Inflammatory macrophage treated with lipopolysaccharide for 1 hour (primary cell): ENCODE measurements at regions not wholly inside any gene's neighbourhood (a gene's known extent, or its start where the extent isn't known, plus 50 kb on each side); places are given as distances from the start of the nearest gene placed in this dataset.
"Not testable (repeated sequence)": the region's sequence is repeated elsewhere in the genome, so short reads cannot be mapped to it uniquely, and the experiment has no call there.

Experiments
- DNase-seq, 2 donors: peaks; one replicate each; pipeline ENCODE4 v3.0.0-alpha.2; 2020 to 2022

DNA sequence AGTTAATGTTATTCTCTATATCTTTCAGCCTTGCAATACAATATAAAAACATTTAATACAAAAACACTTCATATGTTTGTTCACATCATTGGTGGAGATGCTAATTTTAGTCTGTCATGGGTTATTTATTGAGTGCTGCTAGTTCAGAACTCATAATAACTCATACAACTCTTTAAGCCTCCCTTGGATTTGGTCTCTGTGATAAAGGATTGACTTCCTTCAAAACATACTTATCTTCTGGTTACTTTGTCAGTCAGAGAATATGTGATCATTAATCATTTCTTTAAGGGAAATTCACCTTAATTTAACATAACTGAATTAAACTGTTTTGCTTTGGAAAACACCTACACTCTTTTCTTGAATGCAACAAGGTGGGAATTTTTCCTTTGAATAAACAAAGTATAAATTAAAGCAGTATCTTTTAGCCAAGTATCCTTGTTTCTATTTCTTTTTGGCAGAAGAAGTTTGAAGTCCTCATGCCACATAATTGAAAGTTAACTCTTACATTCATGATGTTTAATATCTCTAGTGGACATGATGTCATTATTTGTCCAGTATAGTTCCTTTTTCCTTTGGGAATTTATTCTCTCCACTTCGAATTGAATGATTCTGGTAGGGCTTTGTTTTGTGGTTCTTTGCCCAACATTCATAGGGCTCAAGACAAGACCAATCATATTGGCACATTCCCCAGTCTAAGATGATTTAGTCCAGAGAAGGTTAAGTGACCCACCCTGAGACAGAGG, 133.2 kb upstream of the CENPW start:
- no peak for DNase-seq

DNA sequence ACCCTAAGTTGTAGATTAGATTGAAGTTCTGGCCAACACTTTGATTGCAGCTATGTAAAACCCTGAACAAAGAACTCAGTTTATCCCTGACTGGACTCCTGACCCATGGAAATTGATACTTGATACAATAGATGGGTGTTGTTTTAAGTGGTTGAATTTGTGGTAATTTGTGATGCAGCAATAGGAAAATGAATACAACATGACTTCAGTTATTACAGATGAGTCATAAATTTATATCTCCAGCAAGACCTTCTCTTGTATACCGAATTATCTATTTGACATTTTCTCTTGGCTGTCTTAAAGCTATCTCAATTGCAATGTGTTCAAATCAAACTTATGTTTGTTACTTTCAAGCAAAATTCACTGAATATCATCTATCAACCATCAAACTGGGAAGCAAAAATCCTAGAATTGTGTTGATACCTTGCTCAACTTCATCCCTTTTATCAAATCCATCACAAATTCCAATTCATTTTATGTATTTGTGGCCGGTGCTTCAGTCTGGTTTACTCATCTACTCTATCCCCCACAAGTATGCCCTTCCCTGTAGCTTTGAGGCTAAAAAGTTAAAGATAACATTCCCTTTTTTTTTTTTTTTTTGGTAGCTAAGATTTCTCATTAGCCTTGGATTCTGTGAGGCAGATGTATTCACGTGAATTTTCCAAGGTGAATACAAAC, 129.4 kb upstream of the CENPW start:
- no peak for DNase-seq

GRCh38 chr6:126217497-126217896, 122.4 kb upstream of the CENPW start:
- no peak for DNase-seq

- not testable (repeated sequence) for DNase-seq
Observed at GRCh38 chr6:126220901-126221300, 119.0 kb upstream of the CENPW start.

- no peak for DNase-seq
Observed at GRCh38 chr6:126227833-126228702, 111.8 kb upstream of the CENPW start.

- DNase-seq, result no peak
Observed at GRCh38 chr6:126232671-126233070, 107.2 kb upstream of the CENPW start.

DNA sequence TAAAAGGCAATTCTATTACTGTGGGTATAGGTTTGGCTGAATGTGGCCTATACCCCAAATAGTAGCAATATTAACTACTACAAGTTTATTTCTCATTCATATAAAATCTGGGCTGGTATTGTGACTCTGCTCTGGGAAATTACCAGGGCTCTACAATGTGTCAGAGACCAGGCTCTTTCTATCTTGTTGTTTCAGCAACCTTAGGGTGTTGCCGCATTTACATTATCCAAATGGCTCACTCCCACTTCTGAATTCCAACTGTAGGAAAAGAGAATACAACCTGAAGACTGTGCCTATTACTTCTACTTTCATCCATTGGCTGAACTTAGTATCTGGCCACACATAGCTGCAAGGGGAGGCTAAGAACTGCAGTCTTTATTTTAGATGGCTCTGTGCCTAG, 106.7 kb upstream of the CENPW start:
- no peak for DNase-seq

DNA sequence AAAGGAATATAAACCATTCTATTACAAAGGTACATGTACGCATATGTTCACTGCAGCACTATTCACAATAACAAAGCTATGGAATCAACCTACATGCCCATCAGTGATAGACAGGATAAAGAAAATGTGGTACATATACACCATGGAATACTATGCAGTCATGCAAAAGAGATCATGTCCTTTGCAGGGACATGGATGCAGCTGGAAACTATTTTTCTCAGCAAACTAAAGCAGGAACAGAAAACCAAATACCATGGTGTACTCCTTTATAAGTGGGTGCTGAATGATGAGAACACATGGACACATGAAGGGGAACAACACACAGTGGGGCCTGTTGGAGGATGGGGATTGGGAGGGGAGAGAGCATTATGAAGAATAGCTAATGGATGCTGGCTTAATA, 104.6 kb upstream of the CENPW start:
- DNase-seq, result no peak

DNA sequence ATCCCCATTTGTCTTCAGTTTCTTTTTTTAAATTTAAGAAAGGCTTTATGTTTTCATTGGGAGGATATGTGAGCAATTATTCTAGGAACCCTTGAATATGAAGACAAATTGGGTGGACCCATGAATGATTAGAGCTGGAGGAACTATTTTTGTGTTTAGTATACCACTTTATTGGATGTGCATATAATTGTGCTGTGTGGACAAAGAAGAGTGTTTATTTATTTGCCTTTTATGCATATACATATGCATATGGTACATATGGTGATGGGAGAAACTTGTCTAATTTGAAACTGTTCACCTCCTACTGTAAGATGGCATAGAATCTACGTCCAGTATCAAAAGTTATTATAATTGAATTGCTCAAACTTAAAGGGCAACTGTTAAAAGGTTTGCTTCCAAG, 94.8 kb upstream of the CENPW start:
- no peak for DNase-seq

DNA sequence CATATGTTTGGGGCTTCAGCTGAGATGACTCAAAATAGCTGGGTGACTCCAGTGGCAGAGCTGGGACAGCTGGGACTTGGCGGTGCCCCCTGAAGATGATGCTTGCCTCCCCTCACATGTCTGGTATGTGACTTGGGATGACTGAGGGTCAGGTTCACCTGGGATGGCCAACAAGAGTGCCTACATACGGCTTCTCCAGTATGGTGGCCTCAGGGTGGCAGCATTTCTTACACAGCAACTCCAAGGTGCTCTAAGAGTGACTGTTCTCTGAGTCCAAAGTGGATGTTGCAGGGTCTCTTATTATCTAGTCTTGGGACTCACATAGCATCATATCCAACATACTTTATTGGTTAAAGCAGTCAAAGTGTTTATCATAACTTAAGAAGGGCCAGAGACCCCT, 87.8 kb upstream of the CENPW start:
- no peak for DNase-seq

DNA sequence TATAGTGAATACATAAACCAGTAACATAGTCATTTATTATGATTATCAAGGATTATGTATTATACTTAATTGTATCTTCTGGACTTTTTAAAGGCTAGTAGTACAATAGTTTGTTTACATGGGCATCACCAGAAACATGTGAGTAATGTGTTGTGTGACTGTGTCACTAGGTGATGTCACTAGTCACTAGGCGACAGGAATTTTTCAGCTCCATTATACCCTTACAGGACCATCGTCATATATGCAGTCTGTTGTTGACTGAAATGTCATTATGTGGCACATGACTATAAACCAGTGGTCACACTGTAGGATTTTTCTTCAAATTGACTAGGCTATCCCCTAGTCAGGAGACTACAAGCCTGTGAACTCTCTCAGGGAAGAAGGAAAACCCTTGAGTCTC, 86.5 kb upstream of the CENPW start:
- DNase-seq, result no peak

DNA sequence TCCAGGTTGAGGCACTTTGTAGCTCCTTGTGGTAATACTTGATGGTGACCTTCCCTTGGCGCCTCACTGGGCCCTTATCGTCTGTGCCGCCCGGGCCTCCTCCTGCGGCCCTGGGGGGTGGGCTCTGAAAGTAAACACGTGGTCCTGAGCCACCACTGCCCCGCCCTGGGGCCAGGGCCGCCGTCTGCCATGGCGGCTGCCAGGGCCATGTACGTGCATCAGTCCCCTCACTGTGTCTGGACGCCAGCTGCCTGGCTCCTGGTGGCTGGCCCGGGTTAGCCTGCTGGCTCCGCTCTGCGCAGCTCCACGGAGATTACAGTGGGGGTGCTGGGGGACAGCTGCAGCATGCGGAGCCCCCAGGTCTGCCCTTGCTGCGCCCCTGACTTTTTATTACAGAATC, 81.8 kb upstream of the CENPW start:
- no peak for DNase-seq

- DNase-seq, result no peak
Observed at GRCh38 chr6:126261792-126262421, 78.0 kb upstream of the CENPW start.

DNA sequence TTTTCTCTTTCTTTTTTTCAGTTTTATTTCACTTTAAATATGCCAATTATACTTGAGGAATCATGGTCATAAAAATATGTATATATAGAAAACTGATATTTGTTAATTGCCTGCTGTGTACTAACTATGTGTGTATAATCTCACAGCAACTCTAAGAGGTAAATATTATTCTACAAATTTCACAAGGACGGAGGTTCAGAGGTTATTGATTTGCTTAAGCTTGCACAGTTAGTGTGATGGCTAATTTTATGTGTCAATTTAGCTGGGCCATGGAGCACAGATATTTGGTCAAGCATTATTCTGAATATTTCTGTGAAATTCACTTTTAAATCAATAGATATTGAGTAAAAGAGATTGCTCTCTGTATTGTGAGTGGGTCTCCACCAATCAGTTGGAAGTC, 75.7 kb upstream of the CENPW start:
- DNase-seq, result no peak

- DNase-seq, result no peak
Observed at GRCh38 chr6:126266664-126267063, 73.3 kb upstream of the CENPW start.

- DNase-seq, result no peak
Observed at GRCh38 chr6:126267626-126268025, 72.3 kb upstream of the CENPW start.

- no peak for DNase-seq
Observed at GRCh38 chr6:126268092-126268491, 71.8 kb upstream of the CENPW start.

DNA sequence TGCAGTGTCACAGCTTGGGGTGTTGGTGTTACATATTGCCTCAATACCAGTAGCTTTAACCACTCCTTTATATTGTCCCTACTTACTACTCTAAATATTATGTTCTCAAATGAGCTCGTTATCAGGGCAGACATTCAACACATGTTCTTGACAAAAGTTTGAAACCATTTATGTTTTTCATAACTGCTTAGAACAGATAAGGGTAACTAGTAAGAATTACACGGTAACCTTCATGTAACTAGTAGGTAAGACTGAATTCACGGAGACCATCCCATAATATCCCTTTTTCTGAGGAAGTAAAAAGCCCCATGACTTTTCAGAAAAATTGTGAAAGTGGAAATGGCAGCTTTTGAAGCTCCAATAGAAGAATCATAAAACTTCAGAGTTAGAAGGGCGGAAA, 59.6 kb upstream of the CENPW start:
- DNase-seq, result no peak

GRCh38 chr6:126285871-126286365, 54.0 kb upstream of the CENPW start:
- DNase-seq, result no peak
